CD14-positive monocyte (primary cell): ENCODE measurements at regions not wholly inside any gene's neighbourhood (a gene's known extent, or its start where the extent isn't known, plus 50 kb on each side); places are given as distances from the start of the nearest gene placed in this dataset.

Experiments used
- DNase-seq, 3 donors: peaks; one replicate each; pipeline ENCODE4 v3.0.0-alpha.2; 2011 to 2022
- H2AFZ ChIP-seq: 2 replicates; pipeline ENCODE4 v1.6.0; 2012; ENCODE audit warnings: mild to moderate bottlenecking, low read depth, low read length, inconsistent platforms; ENCODE audit not compliant: insufficient read depth, poor library complexity, severe bottlenecking
- H3K27ac ChIP-seq, 2 donors: 1 replicate in 1 of 2; 2 replicates in 1 of 2; pipeline ENCODE4 v1.5.1; 2012 to 2013; ENCODE audit warnings: low read length in 2 of 2, control low read depth in 1 of 2, inconsistent platforms in 1 of 2, low read depth in 1 of 2, mild to moderate bottlenecking in 1 of 2
- H3K27me3 ChIP-seq, 2 donors: one replicate each; pipeline versions ENCODE4 v1.6.0 to v1.6.1; 2011 to 2013; ENCODE audit warnings: low read length in 2 of 2; ENCODE audit not compliant: control insufficient read depth in 2 of 2, insufficient read depth in 2 of 2
- H3K36me3 ChIP-seq, 2 donors: replicated peaks in 1 of 2; 1 replicate in 1 of 2; 2 replicates in 1 of 2; pipeline versions ENCODE4 v1.5.1 to v1.6.1; 2012 to 2013; ENCODE audit warnings: low read length in 2 of 2, control low read depth in 1 of 2, inconsistent platforms in 1 of 2, mild to moderate bottlenecking in 1 of 2; ENCODE audit not compliant: insufficient read depth in 2 of 2, control insufficient read depth in 1 of 2
- H3K4me1 ChIP-seq, 2 donors: 1 replicate in 1 of 2; 2 replicates in 1 of 2; pipeline versions ENCODE4 v1.5.1 to v1.6.1; 2012 to 2013; ENCODE audit warnings: low read length in 2 of 2, control low read depth in 1 of 2, inconsistent platforms in 1 of 2, mild to moderate bottlenecking in 1 of 2, moderate library complexity in 1 of 2; ENCODE audit not compliant: insufficient read depth in 2 of 2, control insufficient read depth in 1 of 2
- H3K4me2 ChIP-seq: replicated peaks from 2 replicates; pipeline ENCODE3; 2012; ENCODE audit warnings: low read length, moderate library complexity, mild to moderate bottlenecking; ENCODE audit not compliant: poor library complexity, severe bottlenecking; ENCODE audit errors: extremely low read depth
- H3K4me3 ChIP-seq, 3 experiments: fragments of 200-600 bp in 1 of 3; sonication (generic) in 1 of 3; replicated peaks in 1 of 3; 1 replicate in 2 of 3; 2 replicates in 1 of 3; pipeline ENCODE4 v1.5.1; 2011 to 2013; ENCODE audit warnings: low read length in 3 of 3, mild to moderate bottlenecking in 3 of 3, control low read depth in 2 of 3, low read depth in 2 of 3, inconsistent platforms in 1 of 3, moderate library complexity in 1 of 3
- H3K79me2 ChIP-seq: 2 replicates; pipeline ENCODE4 v1.6.0; 2012; ENCODE audit warnings: mild to moderate bottlenecking, control low read depth, inconsistent platforms, low read length, moderate library complexity; ENCODE audit not compliant: insufficient read depth
- H3K9ac ChIP-seq: 2 replicates; pipeline ENCODE4 v1.6.0; 2017; ENCODE audit warnings: low read length, mild to moderate bottlenecking; ENCODE audit not compliant: insufficient read depth, poor library complexity, severe bottlenecking
- H3K9me3 ChIP-seq, 2 donors: replicated peaks in 1 of 2; 1 replicate in 1 of 2; 2 replicates in 1 of 2; pipeline versions ENCODE4 v1.5.1 to v1.6.1; 2012 to 2013; ENCODE audit warnings: low read length in 2 of 2, control low read depth in 1 of 2; ENCODE audit not compliant: control insufficient read depth in 1 of 2, insufficient read depth in 1 of 2
- H4K20me1 ChIP-seq: 2 replicates; pipeline ENCODE4 v1.6.0; 2012; ENCODE audit warnings: mild to moderate bottlenecking, low read length, control low read depth, moderate library complexity; ENCODE audit not compliant: insufficient read depth
- H3K27ac Mint-ChIP-seq, 7 donors: one replicate each; pipeline ENCODE4 v1.8.0; 2020; ENCODE audit warnings: mild to moderate bottlenecking in 7 of 7, mixed read lengths in 7 of 7, moderate library complexity in 6 of 7, inconsistent platforms in 2 of 7
- H3K27me3 Mint-ChIP-seq, 3 donors: one replicate each; pipeline ENCODE4 v1.8.0; 2021 to 2022; ENCODE audit warnings: low read depth in 3 of 3, mild to moderate bottlenecking in 3 of 3, mixed read lengths in 3 of 3, moderate library complexity in 3 of 3, inconsistent platforms in 1 of 3
- H3K36me3 Mint-ChIP-seq, 2 donors: one replicate each; pipeline ENCODE4 v1.8.0; 2020; ENCODE audit warnings: mixed read lengths in 2 of 2, inconsistent platforms in 1 of 2, mild to moderate bottlenecking in 1 of 2
- H3K4me1 Mint-ChIP-seq: one replicate; pipeline ENCODE4 v1.8.0; 2020; ENCODE audit warnings: mild to moderate bottlenecking, mixed read lengths
- H3K4me3 Mint-ChIP-seq, 2 donors: one replicate each; pipeline ENCODE4 v1.8.0; 2020; ENCODE audit warnings: mild to moderate bottlenecking in 2 of 2, mixed read lengths in 2 of 2, moderate library complexity in 1 of 2
- H3K9me3 Mint-ChIP-seq, 7 donors: one replicate each; pipeline ENCODE4 v1.8.0; 2020 to 2022; ENCODE audit warnings: mixed read lengths in 7 of 7, mild to moderate bottlenecking in 6 of 7, moderate library complexity in 6 of 7, inconsistent platforms in 2 of 7
- CTCF ChIP-seq: fragments of 200-600 bp; IDR thresholded peaks from one replicate; pipeline ENCODE4 v1.8.0; 2022; ENCODE audit warnings: antibody characterized with exemption, mild to moderate bottlenecking
- WGBS: methylation state at CpG from one replicate; pipeline ENCODE4 v1.1.5; 2013; ENCODE audit warnings: missing lambda C conversion rate; ENCODE audit not compliant: insufficient coverage; 5-methylcytosine and 5-hydroxymethylcytosine counted together
- intact Hi-C, 2 donors: fragments of 100-400 bp; cut with micrococcal nuclease; formaldehyde crosslinking; loops; one replicate each; pipeline versions ENCODE4 v1.15.0 to v1.15.1; 2023

DNA sequence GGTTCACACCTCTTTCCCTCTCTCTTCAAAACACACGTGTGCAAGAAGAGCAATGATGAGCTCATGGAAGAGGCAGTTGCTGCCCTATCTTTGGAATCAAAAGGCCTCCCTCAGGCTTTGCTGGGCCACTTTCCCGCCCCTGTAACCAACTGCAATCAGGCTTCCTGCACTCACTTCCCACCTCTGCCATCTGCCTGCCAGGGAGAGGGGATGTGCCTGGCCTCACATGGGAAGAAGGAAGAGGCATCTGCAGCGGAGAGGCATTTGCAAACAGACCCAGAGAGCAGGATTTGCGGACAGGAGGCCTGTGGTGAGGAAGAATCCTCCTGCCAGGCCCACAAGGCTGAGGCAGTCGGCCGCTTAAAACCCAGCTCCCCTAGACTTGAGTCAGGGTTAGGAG lies 175.6 kb upstream of the ATP10A start:
- intact Hi-C loops, result no loop called here
- Histone ChIP-seq H3K27ac (no peak overlapping the region), H3K36me3 (no peaks in the 10 kb centered on the region), H3K4me2 (no peak overlapping the region), H3K4me1 (no peaks in the 10 kb centered on the region), H2AFZ (no peak overlapping the region), H3K27me3 (no peaks in the 10 kb centered on the region), H3K79me2 (no peaks in the 10 kb centered on the region), H3K9me3 (no peaks in the 10 kb centered on the region), H3K4me3 (no peak overlapping the region), H3K9ac (no peak overlapping the region), H4K20me1 (no peaks in the 10 kb centered on the region)
- Mint-ChIP-seq H3K4me3 (no peak overlapping the region), H3K4me1 (no peaks in the 10 kb centered on the region), H3K27me3 (peaks cover 2 to 5% (median 4%) of the 10 kb centered on the region in 3 donors), H3K9me3 (peaks cover 0 to 4% (median 0%) of the 10 kb centered on the region in 7 donors), H3K36me3 (no peaks in the 10 kb centered on the region), H3K27ac (no peak overlapping the region)
- no peak for DNase-seq
- TF ChIP-seq CTCF, result no peak
- 57% methylated on average over 2 of the region's 6 CpGs for WGBS

DNA sequence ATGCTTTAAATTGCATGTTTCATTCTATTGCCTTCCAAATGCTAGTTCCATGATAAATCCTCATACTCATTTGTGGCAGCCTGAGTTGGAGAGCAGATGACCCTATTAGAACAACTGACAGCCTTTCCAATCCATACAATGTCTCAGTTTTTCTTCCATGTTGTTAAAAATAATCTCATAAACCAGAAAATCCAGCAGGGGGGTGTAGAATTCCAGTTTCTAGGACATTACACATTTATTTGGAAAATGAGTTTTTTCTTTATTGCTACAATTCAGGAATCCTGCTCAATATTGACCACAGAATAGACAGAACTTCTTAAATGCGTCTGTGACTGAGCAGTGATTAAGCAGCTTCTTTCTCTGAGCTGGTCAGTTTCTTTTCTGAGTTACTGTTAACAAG lies 174.2 kb upstream of the ATP10A start:
- Mint-ChIP-seq H3K4me1 (no peaks in the 10 kb centered on the region), H3K27me3 (peaks cover 2 to 5% (median 4%) of the 10 kb centered on the region in 3 donors), H3K9me3 (peaks cover 0 to 6% (median under 1%) of the 10 kb centered on the region in 7 donors), H3K36me3 (no peaks in the 10 kb centered on the region), H3K27ac (no peak overlapping the region), H3K4me3 (no peak overlapping the region)
- no peaks in the 10 kb centered on the region for H3K4me1 ChIP-seq
- H3K9ac ChIP-seq, result no peak overlapping the region
- WGBS, result no CpG with 5 or more reads among the region's 1 CpG
- H3K79me2 ChIP-seq, result no peaks in the 10 kb centered on the region
- no peak for DNase-seq
- H3K4me2 ChIP-seq, result no peak overlapping the region
- no peaks in the 10 kb centered on the region for H3K27me3 ChIP-seq
- no peaks in the 10 kb centered on the region for H3K9me3 ChIP-seq
- H3K4me3 ChIP-seq, result no peak overlapping the region
- TF ChIP-seq CTCF, result no peak
- no peak overlapping the region for H2AFZ ChIP-seq
- no peaks in the 10 kb centered on the region for H4K20me1 ChIP-seq
- H3K36me3 ChIP-seq, result no peaks in the 10 kb centered on the region
- intact Hi-C loops, result no loop called here
- no peak overlapping the region for H3K27ac ChIP-seq
